ENCODE measurements at regions not wholly inside any gene's neighbourhood (a gene's known extent, or its start where the extent isn't known, plus 50 kb on each side); places are given as distances from the start of the nearest gene placed in this dataset.

DNA sequence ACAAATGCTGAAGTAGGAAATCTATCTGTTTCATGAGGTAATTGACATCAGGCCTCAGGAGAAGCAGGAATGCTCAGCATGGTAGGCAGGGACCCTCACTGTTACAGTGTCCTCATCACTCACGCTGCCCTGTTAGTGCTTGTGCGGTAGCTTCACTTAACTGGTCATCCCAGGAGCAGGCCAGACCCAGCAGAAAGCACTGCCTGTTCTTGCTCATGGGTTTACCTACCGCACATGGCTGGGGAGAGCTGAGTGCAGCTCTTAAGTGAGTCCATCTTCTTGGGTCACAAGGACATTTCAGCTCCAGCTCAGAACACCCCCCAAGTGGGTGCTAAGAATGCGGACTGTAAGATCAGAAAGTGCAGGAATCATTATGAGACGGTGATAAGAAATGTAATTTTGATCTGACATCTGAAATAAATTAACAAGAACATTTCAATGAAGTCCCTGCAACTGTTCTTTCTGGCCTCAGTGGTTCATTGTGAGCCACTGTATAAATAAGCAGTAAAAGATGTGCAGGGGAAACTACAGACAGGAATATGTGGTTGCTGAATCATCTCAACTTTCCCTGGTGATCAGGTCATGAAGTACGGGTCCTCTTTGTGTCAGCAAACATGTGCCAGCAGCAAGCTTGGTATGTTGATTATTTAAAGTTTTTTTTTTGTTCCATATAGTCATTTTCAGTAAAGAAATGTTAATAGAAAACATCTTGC, 757.7 kb upstream of the TMEM132C start:
- TF ChIP-seq, protein P1, sequence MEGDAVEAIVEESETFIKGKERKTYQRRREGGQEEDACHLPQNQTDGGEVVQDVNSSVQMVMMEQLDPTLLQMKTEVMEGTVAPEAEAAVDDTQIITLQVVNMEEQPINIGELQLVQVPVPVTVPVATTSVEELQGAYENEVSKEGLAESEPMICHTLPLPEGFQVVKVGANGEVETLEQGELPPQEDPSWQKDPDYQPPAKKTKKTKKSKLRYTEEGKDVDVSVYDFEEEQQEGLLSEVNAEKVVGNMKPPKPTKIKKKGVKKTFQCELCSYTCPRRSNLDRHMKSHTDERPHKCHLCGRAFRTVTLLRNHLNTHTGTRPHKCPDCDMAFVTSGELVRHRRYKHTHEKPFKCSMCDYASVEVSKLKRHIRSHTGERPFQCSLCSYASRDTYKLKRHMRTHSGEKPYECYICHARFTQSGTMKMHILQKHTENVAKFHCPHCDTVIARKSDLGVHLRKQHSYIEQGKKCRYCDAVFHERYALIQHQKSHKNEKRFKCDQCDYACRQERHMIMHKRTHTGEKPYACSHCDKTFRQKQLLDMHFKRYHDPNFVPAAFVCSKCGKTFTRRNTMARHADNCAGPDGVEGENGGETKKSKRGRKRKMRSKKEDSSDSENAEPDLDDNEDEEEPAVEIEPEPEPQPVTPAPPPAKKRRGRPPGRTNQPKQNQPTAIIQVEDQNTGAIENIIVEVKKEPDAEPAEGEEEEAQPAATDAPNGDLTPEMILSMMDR (IDR thresholded peaks at IDR 0.05), result no peak
- TF ChIP-seq POLR2A (IDR thresholded peaks at IDR 0.05), result no peak

Measured in heart left ventricle (tissue), 13 donors.